Epithelial cell of prostate (primary cell): ENCODE measurements at regions not wholly inside any gene's neighbourhood (a gene's known extent, or its start where the extent isn't known, plus 50 kb on each side); places are given as distances from the start of the nearest gene placed in this dataset.

Experiments
- DNase-seq: peaks from one replicate; pipeline ENCODE4 v3.0.0-alpha.2; 2011; ENCODE audit warnings: low read depth, low spot score
- H3K27ac ChIP-seq: fragments of 450-650 bp; 2 replicates; pipeline ENCODE4 v1.5.1; 2017; ENCODE audit warnings: mild to moderate bottlenecking

GRCh38 chr14:96637521-96637920 is 135.3 kb downstream of the PAPOLA start:
- no peak for DNase-seq

GRCh38 chr14:96638041-96638855 is 136.1 kb downstream of the PAPOLA start:
- no peak overlapping the region for H3K27ac ChIP-seq
- DNase-seq, result no peak

More at GRCh38 chr14:96637521-96637920, 135.3 kb downstream of the PAPOLA start:
- H3K27ac ChIP-seq, result no peak overlapping the region

- DNase-seq, result no peak
- no peak overlapping the region for H3K27ac ChIP-seq
Observed at GRCh38 chr14:96639550-96639949, 137.4 kb downstream of the PAPOLA start.

DNA sequence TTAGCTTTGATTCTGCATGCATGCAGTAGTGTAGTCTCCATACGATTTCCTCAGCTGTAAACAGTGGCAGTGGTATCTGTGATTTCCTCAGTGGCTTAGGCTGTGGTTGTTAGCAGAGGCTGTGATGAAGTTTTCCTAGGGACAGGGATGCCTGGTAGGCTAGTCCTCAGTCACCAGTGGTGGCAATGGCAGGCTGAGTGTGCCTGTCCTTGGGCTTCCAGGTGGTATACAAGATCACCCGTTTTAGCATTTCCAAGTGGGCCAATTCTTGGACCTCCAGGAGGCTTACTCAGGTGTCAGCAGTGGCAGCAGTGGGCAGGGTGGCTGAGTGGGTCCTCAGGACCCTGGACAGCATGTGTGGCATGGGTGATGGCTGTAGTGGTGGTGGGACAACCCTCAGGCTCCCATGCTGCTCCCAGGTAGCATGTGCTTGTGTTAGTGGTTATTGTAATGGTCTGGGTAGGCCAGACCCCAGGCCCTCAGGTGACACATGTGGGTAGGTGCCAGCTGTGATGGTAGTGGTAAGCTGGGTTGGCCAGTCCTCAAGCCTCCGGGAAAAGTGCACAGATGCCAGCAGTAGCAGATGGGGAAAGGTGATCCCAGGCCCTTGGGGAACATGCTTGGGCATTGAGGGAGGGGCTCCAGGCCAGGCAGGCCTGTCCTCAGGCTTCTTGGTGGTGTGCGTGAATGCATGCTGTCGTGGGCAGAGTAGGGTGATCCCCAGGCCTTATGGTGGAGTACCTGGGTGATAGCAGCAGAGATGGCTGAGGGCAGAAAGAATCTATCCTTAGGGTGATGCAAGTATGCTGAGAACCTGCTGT is 146.5 kb downstream of the PAPOLA start:
- no peak for DNase-seq
- no peak overlapping the region for H3K27ac ChIP-seq

DNA sequence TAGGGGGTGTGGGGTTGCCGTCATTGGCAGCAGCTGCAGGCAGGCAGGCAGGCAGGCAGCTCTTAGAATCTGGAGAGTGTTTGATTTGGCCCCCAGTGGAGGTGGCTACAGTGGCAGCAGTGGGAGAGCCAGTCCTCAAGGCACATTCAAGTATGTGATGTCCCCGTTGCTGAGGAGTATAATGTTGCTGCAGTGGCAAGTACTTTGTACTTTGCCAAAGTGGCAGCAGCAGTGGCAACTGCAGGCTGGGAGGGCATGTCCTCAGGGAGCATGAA is 147.1 kb downstream of the PAPOLA start:
- no peak overlapping the region for H3K27ac ChIP-seq
- no peak for DNase-seq

DNA sequence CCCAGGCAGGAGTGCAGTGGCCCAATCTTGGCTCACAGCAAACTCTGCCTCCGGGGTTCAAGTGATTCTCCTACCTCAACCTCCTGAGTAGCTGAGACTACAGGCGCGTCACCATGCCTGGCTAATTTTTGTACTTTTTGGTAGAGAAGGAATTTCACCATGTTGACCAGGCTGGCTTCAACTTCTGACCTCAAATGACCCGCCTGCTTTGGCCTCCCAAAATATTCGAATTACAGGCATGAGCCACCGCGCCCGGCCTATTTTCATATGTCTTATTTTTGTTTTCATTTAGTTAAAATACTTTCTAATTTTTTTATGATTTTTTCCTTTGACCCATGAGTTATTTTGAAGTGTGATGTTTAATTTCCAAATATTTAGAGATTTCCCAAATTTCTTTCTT is 143.6 kb upstream of the VRK1 start:
- DNase-seq, result no peak

DNA sequence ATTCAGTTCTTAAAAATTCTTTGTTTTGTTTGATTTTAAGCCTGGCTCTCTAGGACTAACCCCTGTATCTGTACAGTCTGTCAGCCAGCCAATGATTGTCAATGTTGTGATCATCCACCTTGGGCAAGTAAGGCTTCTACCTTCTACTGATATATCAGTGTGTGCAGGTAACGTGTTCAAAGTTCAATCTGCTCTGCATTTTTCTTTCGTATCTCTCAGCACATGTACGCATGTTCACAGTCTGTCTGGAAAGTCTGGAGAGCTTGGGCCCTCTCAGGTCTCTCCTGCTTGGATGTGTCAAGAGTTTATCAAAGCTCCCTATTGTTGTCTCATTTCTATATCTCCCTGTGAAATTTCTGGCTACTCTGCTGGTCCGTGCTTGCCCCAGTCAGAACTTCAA is 138.6 kb upstream of the VRK1 start:
- DNase-seq, result no peak
- H3K27ac ChIP-seq, result no peak overlapping the region

More for the DNA sequence above, 143.6 kb upstream of the VRK1 start:
- H3K27ac ChIP-seq, result no peak overlapping the region

DNA sequence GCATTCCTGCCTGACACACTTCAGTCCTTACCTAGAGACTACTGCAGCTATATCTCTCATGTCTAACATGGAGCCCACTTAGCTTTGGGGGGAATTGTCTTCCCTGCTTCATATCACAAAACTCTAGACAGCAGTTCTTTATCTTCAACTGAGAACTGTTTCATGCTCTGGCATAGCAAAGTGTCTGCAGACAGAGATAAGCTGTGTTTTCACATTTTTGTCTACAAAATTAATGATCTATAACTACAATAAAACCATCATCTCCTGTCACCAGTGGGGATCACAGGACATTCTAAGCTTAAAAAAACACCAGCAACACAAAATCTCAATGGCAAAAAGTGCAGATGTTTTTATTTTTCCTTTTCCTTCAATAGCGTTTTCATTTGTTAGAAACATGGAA is 137.1 kb upstream of the VRK1 start:
- no peak for DNase-seq
- no peak overlapping the region for H3K27ac ChIP-seq

DNA sequence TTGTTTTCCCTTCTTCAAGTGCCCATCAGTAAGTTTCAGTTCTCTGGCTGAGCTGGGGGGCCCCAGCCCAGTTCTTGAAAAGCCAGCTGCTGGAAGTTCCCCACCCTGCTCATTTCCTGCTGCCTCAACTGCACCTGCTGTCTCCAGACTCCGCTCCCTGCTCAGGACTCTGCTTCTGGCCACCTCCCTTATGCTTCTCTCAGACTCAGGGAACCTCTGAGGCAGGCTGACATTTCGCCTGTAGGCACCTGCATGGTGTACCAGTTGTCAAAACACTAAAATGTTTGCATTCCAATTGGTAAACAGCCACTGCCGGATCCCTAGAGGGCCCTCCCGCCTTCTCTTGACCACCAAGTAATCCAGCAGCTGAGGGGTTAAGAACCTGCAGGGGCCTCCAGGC is 136.5 kb upstream of the VRK1 start:
- H3K27ac ChIP-seq, result no peak overlapping the region
- no peak for DNase-seq

DNA sequence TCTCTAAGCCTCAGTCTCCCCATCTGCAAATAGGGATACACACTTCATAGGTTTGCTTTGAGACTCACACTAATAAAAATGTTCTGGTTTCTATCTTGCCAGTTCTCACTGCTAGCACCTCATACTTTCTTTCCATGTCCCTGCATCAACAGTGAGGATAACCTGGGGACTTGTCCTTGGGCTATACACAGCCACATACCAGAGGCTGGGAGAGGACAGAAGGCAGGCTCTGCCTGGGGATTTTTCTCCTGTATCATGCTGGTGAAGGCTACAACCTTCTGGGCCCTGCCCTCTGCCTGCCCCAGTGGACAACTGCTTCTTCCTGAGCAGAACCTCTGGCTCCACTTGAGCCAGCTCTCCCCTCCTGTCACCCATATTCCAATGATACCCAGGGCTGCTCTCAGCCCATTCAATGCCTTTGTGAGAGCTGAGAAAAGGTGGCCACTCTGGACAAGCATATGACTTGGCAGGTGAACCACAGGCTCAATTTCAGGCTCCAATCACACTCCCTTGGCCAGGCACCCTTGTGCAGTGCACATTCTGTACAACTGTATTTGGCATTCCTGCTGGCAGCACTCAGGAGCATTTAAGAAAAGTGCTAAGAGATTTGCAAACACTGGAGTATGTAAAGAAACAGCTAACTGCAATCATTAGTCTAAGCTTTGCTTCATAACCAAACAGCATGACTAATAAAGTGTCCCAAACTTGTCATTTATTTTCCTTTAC is 135.8 kb upstream of the VRK1 start:
- H3K27ac ChIP-seq, result no peak overlapping the region
- DNase-seq, result no peak

DNA sequence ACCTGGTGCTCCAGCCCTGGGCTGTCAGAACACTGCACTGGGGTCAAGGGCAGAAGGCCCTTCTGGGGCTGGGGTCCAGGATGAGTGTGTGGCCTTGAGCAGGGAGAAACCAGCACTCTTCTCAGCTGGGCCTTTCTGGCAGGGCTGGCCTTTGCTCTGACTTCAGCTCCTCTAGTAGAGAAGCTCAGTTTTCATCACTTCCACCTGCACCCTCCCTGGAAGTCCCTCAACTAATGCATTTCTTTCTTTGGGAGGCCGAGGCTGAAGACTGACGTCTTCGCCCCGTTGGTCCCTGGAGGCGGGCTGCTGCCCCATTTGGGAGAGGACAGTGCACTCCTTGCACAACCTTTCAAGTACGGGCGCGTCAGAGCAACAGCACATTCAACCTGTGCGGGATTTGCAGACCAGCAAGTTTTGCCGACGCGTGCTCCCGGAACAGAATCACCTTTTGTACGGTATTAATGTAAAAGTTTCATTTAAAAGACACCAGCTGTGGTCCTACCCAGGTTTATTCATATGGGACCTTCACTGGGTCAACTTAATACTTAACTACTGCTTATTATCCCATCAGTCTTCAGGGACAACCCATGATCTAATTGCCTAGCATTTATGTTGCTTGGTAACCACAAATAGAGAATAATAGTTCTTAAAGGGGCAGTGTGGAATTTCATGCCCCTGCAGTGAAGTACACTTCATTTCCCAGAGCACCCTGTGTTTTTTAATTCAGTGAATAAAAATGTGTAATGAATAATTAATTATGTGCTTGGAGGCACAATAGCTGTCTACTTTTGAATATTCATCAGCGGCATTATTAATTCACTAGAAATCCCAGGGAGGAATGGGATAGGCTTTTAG is 134.8 kb upstream of the VRK1 start:
- no peak for DNase-seq
- no peak overlapping the region for H3K27ac ChIP-seq

- no peak overlapping the region for H3K27ac ChIP-seq
- DNase-seq, result no peak
Observed at GRCh38 chr14:96663076-96663475, 134.1 kb upstream of the VRK1 start.

GRCh38 chr14:96663491-96664067 is 133.6 kb upstream of the VRK1 start:
- DNase-seq, result no peak
- H3K27ac ChIP-seq, result no peak overlapping the region

DNA sequence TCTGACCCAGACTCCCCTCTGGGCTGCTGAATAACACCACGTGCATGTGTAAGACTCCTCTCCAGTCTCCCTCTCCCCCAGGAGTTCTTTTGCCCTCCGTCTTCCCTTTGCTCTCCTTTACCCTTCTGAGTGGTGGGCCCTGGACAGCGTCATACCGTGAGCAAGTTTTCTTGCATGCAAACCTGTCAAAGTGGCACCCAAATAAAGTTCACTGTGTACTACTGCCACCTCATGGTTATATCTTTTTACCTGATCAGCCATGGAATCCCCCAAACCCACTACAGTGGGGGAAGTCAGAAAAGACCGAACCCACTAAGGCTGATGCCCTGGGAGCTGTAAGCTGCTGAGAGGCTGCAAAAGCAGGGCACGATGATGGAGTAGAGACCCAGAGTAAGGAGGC is 131.1 kb upstream of the VRK1 start:
- no peak overlapping the region for H3K27ac ChIP-seq
- DNase-seq, result no peak

DNA sequence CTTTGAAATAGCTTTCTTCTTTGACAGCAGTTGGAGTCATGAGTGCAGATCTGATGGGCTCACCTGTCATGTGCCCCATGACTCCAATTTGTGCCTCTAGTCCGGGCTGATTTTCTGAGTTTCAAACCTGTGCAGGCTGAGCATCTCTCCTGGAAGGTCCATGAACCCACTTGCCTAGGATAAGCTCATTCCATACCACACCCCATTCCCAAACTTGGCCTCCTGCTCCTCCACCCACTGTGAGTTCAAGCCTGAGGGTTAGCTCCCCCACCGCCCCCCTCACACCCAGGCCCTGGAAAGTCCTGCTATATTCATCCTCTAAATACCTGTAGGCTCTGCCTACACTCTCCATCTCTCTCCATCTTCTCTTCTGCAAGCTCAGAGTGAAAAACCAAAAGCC is 126.8 kb upstream of the VRK1 start:
- no peak overlapping the region for H3K27ac ChIP-seq

DNA sequence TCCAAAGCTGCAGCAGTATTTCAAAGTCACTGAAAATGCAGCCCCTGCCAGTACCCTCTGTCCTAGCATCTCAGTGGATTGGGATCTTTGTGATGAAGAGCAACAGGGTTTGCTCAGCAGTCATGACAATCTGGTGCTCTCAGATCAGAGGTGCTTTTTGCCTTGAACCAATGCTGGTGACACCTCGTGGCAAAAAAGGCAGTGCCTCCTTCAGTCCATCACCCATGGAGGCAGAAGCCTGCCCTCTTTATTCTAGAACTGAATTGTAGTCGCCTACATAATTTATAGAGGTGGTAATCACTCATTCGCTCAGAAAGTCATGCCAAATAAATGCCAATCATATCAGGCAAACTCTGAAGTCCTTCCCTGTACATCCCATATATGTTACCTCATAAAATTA is 126.0 kb upstream of the VRK1 start:
- no peak for DNase-seq
- H3K27ac ChIP-seq, result no peak overlapping the region

More for the DNA sequence above, 126.8 kb upstream of the VRK1 start:
- no peak for DNase-seq

DNA sequence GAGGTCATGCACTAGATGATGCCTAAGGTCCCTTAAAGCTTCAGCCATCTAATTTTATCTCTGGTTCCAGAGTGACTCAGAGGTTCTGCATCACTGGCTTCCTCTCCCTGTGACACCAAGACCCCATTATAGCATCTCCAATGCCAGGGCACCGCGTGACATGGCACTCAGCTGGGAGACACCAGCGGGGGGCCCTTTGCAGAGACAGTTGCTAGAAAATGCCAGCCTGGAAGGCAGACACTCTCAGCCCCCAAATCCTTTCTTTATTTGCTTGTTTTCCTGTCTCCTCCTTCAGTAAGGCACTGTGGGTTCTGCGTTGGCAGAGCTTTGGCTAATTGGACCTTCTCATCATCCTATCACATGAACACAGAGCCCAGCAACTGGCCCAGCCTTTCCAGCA is 123.5 kb upstream of the VRK1 start:
- no peak overlapping the region for H3K27ac ChIP-seq
- DNase-seq, result no peak

- no peak for DNase-seq
- H3K27ac ChIP-seq, result no peak overlapping the region
Observed at GRCh38 chr14:96674121-96674520, 123.1 kb upstream of the VRK1 start.

DNA sequence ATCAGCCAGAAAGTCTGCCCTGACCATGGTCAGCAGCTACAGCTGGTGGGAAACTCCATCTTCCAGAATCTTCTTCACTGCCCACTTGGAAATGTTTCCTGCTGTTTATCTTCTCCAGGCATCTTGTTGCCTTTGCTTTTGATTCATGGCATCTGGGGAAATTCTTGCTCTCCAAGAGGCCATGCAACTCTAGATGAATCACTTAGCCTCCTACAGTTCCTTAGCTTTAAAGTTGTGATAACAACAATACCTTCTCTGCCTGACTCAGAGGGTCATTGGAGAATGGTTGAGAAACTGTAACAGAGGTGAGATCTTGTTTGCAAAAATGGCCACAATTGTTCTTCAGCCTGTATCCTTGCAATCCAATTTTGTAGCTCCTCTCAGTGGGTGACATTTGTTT is 121.0 kb upstream of the VRK1 start:
- H3K27ac ChIP-seq, result no peak overlapping the region
- DNase-seq, result peak; percentile 22

DNA sequence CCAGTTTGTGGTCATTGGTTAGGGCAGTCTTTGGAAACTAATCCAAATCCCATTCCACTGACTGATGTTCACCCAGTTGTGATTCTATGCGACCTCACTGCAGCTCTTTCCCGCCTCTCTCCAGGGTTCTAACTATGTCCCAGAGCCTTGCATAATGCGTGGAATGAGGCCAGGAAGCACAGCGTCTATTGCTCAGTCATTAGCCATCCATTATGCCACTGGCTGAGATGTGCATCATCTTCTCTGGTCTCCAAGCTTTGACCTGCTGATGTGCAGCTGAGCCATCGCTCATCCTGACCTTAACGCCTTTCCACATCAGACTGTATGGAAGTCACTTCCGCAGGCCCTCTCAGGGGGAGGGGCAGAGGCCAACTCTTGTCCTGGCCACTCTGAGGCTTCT is 115.4 kb upstream of the VRK1 start:
- no peak overlapping the region for H3K27ac ChIP-seq
- no peak for DNase-seq
